Left forelimb (tissue), 1 donor: ENCODE measurements at regions not wholly inside any gene's neighbourhood (a gene's known extent, or its start where the extent isn't known, plus 50 kb on each side); places are given as distances from the start of the nearest gene placed in this dataset.
"Not testable (repeated sequence)": the region's sequence is repeated elsewhere in the genome, so short reads cannot be mapped to it uniquely, and the experiment has no call there.

ENCODE experiments used
- DNase-seq: peaks from one replicate; pipeline ENCODE4 v3.0.0-alpha.2; 2018; ENCODE audit warnings: low spot score

DNA sequence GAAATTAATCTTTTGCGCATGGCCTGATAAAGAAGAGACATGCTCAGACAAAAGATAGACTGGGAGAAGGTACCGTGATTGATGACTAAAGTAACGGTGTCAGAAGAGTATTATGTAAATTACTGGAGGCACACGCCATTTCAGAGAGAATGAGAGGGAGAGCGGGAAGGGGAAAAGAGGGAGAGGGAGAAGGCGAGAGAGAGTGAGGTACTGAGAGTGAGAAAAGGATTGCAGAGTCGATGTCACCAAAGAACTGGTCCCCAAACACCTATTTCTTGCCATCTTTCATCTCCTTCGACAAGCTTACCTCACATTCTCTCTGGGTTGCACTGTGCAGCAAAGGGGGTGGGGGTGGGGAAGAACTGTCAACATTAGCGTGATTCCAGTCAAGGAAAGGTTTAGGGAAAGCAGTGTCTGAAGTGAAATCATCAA lies 673.7 kb downstream of the BCL11A start:
- no peak for DNase-seq

DNA sequence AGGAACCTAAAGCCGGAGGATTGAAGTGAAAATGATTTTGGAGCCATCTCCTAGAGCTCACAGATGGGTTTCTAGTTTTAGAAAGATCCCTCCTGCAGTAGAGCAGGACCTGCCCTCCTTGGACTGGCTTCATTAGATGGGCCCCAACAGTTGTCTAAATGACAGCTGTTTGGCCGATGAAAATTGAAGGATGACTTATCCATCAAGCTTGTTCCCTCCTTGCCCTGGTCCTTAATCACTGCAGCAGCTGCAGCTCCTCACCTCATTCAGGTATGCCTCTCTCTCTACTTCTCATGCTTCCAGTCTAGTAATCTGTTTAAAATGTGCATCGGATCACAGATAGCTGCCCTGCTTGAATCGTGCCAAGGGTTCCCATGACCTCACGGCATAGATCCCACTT lies 677.6 kb downstream of the BCL11A start:
- no peak for DNase-seq

DNA sequence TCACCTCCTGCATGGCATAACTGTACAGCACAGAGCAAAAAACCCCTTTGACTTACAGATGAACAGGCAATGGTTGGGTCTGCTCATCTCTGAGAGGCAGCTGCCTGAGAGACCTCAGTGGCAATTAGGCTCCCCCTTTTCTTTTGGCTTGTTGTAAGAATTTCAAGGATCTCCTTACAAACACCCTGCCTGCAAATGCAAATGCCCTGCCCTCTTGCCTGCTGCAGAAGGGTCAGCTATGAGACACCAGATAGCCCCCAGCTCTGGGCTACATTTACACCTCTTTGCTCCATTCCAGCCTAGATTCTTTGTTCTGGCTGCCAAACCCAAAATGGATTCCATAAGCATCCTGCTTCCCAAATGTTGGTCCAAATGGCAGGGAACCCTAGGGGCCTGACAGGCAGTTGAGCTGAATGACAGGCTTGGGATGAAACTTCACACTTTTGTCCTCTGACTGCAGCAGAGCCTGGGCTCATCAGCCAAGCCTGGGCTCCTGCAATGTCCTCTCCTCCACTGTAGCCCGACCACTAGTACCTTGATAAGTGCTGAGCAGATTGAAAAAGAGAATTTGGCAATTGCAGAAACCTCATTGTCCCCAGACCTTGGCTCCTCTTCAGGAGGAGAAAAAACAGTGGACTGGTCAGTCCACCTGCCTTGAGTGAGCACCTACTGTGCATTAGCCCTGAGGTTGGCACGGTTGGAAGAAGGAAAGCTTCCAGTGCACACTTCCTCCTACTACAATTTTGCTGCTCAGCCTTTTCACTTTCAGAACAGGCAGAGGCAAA lies 678.3 kb downstream of the BCL11A start:
- DNase-seq = no peak

DNA sequence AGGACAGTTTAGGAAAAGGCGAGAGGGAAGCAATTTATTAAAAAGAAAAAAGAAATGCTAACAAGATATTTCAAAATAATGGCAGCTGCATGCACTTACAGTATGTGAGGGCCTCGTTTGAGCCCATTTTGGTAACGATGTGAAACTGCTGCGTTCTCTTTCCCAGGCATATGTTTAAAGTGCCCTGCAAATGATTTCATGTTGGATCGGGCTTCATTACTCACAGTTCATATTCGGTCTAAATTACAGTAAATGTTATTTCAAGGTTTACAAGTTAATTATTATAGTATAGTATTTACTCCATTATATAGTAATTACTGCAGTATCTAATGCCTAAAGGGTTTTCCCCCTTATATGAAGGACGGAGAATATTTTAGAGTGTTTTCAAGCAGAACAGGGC lies 679.1 kb downstream of the BCL11A start:
- DNase-seq = no peak

DNA sequence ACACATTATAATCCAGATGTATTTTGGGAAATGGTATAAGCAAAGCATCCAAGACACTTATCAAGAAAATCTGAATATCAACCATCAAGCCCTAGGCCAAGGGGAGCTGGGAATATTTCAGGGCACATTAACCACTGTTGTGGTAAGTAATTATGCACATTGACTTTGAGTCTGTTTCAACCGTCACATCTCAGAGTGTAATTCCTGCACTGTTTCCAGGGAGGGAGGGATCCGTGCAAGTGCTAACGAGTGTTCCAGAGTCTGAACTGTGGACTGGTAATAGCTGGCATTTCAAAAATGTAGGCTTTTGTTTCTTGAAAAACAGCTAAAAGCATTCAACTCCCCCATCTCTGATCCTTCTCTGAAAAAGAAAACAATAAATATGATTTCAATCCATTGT lies 681.6 kb downstream of the BCL11A start:
- DNase-seq = no peak

DNA sequence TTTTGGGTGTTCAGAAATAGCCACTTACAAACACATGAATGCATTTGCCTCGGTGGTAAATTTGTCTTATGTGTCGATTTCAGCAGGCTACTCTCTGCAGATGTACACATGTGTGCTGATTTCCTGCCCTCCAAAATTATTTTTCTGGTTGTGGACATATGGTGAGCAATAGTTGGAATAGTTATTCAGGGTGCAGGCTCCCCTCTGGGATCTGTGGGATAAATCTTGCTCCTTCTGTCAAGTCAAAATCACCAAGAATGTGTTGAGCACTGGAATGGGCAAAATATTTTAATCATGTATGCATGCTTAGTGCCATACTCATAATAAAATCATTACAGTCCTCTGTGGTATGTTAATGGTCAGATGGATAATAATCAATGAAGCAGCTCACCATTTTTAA lies 684.5 kb downstream of the BCL11A start:
- no peak for DNase-seq

DNA sequence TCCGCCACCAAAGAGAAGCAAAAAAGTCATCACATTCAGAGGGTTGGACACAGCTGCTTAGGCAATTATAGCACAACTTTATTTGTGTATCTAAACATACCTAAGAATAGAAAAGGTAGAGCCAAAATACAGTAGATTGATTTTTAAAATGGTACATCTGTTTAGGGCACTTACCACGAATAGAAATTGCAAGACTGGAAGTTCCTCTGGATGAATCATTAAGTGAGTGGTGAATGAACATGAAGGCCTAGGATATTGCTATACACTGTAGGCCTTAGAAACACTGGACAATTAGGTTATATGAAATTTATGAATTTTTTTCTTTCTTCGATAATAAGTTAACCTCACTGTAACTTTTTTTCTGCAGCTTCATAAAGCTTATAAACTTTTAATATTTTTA lies 687.0 kb downstream of the BCL11A start:
- no peak for DNase-seq

DNA sequence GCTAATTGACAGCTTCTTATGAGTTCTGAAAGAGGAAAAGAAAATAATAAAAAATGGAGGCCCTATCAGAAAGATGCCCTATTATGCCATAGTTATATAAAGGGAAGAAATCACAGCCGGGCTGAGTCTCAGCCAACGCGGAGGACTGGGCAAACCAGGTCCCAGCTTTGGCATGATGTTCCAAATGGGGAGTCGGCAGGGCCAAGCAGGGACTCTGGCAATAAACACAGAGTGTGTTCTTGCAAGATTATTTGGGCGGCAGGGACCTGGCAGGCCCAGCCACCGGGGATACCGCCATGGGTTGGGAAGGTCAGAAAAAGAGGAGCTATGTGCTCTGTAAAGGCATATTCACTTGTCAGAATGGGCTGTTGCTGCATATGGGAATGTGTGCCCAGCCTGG lies 694.9 kb downstream of the BCL11A start:
- DNase-seq = no peak

DNA sequence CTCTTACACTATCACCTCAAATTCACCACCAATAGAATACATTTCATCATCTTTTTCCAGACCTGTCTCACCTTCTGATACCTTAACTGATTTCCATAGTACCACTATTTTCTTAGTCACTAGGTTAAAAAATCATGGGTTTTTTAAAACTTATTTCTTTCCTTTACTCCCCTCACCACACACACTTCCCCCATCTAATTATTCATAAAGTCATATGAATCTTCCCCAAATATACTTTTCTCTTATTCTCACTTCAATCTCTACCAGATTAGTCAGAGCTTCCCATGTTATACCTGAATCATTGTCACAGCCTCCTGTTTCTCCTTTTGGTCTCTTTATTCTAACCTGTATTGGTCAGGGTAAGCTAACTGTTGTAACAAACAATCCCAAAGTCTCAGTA lies 696.3 kb downstream of the BCL11A start:
- no peak for DNase-seq

DNA sequence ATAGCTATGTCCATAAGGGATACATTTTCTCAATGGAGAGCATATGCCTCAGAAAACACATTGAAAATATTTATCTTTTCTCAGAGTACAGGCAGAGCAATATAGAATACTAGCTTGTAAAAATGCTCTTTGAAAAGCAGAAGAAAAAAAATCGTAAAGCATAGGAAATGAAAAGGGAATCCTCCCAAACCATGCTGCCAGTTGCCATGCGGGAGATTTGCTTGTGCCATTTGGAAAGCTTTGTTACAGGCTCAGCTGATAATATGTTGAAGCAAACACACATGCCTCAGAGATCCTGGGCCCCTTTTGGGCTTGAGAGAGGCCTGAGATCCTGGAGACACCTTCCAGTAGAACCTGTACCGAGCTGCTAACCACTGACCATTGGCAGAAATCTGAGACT lies 697.1 kb downstream of the BCL11A start:
- no peak for DNase-seq

DNA sequence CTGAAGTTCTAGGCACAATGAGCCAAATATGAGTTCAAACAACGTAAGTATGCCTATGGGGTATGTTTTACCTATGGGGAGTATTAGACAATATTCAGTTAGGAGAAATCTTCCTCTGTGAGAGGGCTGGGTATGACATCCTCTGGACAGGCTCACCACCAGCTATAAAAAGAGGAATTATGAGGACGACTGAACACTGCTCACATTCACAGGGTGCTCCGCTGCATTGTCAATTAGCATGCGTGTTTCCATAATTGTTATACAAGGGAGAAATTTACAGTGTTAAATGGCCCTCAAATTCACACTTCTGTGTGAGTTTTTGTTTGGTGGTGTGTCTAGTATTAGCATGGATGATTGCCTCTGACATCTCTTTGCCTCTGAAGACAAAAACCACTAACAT lies 700.4 kb downstream of the BCL11A start:
- DNase-seq = no peak

DNA sequence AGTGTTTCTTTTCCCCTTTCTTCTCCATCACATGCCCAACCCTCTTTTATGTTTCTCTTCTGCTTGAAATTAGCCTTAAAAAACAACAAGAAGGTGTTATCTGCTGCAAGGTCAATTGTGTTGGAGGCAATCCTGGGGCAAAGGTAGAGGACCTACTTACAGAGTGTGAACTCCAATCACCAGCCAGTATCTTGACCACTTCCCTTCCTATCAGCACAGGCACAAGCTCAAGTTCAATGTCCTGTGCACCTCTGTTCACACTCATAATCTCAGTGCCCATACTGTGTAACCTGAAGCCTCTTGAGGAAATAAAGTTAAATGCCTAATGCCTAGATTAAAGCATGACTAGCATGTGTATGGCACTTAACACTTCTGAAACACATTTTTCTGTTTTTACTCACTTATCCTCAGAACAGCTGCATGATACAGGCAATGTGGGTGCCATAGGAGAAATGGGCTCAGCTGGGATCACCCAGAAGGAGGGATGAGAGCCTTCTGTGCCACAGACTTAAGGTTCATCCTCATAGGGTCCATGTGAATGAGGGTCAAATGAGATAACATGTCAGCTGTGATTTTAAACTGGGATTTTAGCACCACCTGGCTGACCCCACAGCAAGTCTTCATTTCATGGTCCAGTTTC lies 701.5 kb downstream of the BCL11A start:
- DNase-seq = no peak

DNA sequence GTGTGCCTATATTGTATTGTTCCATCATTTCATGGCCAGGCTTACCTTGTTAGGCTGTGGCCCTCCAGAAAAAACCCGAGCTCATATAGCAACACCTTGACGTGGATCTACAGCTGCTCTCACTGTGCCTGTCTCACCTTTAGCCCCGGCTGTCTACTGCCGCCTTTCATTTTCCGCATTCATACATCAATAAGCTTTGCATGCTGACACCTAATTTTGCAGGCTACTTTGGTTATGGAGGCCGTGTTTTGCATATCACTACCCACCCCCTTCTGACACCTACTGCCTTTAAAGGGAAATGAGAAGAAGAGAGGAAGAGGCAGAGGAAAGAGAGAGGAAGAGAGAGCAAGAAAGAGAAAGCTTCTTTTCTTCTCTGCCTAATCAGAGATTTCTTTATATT lies 702.9 kb downstream of the BCL11A start:
- no peak for DNase-seq

DNA sequence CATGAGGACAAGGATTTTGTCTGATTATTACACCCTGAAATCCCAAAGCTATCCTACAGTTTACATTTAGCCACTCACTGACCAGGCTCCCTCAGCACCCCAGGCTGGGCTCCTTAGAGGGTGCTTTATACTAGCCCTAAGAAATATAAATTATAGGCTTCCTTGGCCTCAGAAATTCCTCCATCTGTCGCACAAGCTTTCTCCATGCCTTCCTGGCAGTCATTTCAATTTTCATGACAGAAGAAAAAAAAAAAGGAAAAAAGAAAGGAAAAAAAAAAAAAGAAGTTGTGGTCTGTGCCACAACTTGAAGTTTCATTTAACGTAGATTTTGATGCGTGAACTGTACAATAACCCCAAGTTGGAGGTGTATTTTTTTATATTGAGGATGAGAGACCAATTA lies 719.5 kb downstream of the BCL11A start:
- no peak for DNase-seq

DNA sequence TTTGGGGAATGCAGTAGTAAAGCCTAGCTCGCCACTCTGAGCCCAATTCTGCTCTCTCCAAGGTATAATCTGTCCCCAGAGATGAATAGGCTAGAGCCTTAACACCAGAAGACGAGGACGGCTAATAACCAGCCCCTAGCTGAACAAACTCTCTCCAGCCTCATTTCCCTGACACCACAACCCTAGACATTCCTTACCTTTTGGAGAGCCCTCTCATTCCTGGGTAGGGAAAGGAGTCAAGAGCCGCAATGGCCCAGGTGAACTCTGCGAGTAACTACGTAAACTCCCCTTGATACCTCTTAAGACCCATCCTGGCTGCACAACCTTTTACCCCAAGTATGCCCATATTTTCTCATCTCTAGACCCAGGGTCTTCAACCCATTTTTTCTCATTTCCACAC lies 722.9 kb downstream of the BCL11A start:
- no peak for DNase-seq

DNA sequence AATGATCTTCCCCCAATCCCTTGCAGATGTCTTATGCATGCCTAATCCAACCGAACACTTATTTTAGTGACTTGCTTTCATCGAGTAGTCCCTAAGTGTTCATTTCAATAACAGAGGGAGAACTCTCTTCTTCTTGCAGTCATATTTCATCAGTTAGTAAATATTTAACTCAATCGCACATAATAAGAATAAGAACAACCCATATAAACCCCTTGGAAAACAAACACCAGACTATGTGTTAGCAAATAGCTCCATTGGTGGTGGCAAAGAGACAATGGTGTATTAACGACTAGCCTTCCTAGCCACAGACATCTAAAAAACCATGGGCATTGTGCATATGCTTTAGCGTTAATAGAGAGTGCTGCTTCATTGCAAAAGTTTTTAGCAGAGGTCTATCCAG lies 725.8 kb downstream of the BCL11A start:
- DNase-seq = no peak

DNA sequence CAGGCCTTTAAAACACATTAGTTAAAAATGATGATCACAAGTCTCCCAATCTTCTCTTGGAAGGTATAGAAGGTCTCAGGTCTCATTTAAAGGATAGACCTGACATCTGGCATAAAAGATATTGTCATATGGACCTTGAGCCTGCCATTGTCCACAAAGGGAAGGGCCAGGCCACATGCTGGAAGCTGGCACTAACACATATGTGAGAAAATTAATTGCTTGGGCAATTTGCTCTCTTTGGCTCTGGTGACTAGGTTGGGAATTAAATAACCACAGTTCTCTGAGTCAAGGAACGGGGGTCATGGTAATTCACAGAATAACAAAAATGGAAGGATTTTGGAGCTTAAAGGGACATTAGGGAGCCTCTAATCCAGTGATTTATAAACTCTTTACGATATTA lies 727.3 kb downstream of the BCL11A start:
- no peak for DNase-seq

DNA sequence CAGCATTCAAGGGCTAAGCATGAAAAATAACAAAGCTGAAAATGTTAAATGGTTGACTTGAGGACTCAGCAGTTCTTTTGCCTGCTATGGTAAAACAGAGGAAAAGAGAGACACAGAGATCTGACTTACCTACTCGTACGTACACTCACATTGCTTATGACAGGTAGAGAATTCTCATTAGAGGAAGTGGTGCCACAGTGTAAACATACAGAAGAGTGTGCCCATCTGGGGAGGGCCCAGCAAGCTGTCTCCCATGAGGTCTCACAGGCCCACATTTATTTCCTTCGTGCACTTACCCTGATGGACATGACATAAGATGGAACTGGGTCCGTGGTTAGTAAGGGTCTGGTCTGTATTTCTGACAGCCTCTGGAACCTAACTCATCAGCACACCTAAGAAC lies 729.1 kb downstream of the BCL11A start:
- DNase-seq = no peak

DNA sequence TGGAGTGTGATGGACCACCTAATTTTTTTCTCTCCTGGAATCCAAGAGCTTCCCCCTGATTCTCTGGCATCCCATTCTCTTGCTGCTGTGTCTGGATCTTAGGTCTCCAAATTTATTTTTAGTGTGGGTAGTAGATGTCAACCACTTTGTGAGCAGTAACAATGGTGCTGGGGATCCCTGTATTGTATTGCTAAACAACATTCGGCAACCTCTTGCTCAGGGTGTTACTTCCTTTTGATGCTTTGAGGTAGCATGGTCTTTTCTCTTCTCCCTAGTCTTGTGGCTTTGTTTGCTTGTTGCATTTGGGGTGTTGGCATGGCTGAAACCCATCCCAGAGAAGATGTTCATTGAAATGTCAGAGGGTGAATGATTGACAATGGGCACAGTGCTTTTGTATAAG lies 737.4 kb downstream of the BCL11A start:
- DNase-seq = no peak

DNA sequence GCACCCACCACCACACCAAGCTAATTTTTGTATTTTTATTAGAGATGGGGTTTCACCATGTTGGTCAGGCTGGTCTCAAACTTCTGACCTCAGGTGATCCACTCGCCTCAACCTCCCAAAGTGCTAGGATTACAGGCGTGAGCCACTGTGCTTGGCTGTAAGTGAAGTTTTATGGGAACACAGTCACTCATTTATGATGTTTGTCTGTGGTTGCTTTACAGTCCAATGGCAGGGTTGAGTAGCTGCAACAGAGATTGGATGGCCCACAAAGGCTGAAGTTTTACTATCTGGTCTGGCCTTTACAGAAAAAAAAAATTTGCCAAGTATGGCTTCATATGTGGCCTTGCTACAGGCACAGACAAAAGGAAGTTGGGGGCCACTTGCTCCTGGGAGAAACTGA lies 743.2 kb downstream of the BCL11A start:
- not testable (repeated sequence) for DNase-seq

DNA sequence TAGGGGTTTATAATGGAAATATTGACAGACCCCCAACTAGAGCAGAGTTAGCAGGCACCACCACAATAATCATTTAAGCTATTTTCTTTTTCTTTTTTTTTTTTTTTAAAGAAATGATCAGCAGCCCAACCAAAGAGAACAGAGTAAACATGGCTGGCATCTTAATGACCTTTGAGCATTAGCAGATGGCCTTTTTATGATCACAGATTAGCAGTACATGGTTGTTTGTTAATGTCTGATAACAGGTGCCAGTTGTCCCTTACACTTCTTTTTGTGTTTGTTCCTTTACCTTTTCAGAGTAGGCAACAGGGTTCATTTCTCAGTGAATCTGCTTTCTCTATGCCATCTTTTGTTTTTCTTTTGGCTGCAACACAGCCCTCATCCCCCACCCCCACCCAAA lies 747.0 kb downstream of the BCL11A start:
- no peak for DNase-seq

DNA sequence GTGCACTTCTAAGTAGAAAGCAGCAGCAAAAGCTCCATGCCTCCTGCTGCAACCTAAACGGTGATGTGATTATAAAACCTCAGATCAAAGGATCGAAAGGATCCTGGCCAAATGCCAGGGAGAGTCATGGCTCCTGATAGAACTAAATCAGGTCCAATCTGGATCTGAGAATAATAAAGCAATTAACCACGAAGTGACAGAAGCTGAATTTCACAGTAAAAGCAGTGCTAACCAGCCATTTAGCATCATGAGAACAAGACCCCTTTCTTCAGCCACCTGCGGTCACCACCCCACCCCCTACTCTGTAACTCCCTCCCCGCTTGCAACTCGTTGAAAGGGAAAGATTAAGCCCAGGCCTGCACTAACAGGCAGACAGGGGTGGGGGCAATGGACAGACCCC lies 748.7 kb downstream of the BCL11A start:
- no peak for DNase-seq

DNA sequence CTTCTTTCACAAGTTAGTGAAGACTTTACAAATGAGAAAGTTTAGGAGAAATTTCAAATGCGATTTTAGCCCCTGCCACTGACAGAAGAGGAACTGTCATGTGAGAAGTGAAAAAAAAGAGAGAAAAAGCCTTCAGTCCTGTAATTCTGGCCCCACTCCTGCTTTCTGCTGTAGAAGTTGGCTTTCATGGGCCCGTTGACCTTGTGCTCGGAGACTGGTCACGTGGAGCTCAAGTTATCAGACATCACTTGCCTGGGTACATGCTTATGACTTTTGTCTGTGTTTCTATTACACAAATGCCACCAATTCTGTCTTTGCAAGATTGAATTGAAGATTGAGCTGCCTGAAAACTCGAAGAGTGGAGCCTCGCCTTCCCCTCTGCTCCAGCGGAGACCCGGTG lies 749.9 kb downstream of the BCL11A start:
- DNase-seq = no peak

DNA sequence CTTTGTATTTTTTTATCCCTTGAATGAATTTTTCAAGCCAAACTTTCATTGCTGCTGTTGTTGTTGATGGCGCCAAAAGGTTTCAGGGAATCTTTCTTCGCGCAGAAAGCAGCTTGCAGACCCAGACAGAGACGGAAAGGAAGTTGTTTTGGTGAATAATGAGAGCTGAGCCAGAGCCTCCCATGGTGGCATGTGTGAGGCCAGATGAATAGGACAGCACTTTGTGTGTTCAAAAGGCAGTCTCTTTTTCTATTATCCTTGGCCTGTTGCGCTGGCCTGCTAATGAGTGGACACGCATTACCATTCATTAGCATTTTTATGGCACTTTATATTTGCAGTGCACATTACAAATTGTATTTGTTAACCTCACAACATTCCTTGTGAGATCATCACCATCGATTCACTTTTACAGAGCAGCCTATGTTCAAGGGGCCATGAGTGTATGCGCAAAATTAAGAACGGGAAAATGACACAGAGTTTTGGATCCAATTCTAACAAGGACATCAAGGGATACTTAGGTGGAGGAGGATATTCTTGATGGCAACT lies 754.7 kb downstream of the BCL11A start:
- no peak for DNase-seq
